Suprapubic skin (tissue), 4 donors: ENCODE measurements at regions not wholly inside any gene's neighbourhood (a gene's known extent, or its start where the extent isn't known, plus 50 kb on each side); places are given as distances from the start of the nearest gene placed in this dataset.

Experiments
- POLR2A ChIP-seq, 2 donors: fragments of 450-650 bp; IDR thresholded peaks; one replicate each; pipeline ENCODE4 v1.6.1; 2017; ENCODE audit warnings: antibody characterized with exemption in 2 of 2, mild to moderate bottlenecking in 2 of 2, moderate library complexity in 2 of 2
- POLR2AphosphoS5 ChIP-seq, 3 donors: sonication (generic); formaldehyde crosslinking; IDR thresholded peaks; one replicate each; pipeline ENCODE4 v1.6.1; 2017; ENCODE audit warnings: antibody characterized with exemption in 3 of 3
- TF ChIP-seq, protein P1 (sequence below), 2 donors: fragments of 200-600 bp in 1 of 2; fragments of 450-650 bp in 1 of 2; sonication (generic) in 1 of 2; IDR thresholded peaks; one replicate each; pipeline ENCODE4 v1.5.1; 2016 to 2019; ENCODE audit warnings: antibody characterized with exemption in 2 of 2, mild to moderate bottlenecking in 1 of 2, moderate library complexity in 1 of 2

DNA sequence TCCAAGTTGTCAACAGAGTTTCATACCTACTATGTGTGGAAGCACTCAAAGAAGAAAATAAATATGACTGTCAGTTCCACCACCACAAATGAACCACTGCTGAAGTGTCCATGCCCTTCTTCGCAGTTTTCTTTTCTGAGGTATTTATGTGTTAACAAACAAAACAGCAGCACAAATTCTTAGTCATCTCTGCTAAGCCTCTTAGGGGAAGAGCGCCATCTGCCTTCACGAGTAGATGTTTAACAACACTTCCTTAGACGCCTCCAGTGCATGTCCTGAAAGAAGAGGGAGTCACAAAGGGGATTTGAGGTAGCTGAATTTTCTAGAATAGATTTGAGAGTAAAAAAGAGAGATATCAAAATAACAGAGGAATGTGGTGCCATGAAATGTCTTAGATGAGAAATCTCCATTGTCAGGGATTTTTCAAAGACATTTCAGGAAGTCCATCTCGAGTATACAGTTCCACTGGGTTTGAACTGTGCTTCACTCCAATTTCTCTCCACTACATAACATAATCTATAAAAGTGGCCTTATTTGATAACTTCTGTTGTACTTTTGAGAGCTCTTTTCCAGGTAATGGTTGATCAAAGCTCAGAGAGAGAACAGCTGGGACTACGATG is 775.3 kb upstream of the POM121L12 start:
- TF ChIP-seq POLR2AphosphoS5 (IDR thresholded peaks at IDR 0.05) (no peak), POLR2A (IDR thresholded peaks at IDR 0.05) (no peak)
- TF ChIP-seq, protein P1, sequence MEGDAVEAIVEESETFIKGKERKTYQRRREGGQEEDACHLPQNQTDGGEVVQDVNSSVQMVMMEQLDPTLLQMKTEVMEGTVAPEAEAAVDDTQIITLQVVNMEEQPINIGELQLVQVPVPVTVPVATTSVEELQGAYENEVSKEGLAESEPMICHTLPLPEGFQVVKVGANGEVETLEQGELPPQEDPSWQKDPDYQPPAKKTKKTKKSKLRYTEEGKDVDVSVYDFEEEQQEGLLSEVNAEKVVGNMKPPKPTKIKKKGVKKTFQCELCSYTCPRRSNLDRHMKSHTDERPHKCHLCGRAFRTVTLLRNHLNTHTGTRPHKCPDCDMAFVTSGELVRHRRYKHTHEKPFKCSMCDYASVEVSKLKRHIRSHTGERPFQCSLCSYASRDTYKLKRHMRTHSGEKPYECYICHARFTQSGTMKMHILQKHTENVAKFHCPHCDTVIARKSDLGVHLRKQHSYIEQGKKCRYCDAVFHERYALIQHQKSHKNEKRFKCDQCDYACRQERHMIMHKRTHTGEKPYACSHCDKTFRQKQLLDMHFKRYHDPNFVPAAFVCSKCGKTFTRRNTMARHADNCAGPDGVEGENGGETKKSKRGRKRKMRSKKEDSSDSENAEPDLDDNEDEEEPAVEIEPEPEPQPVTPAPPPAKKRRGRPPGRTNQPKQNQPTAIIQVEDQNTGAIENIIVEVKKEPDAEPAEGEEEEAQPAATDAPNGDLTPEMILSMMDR (IDR thresholded peaks at IDR 0.05) = no peak
